ENCODE measurements at regions not wholly inside any gene's neighbourhood (a gene's known extent, or its start where the extent isn't known, plus 50 kb on each side); places are given as distances from the start of the nearest gene placed in this dataset.

DNA sequence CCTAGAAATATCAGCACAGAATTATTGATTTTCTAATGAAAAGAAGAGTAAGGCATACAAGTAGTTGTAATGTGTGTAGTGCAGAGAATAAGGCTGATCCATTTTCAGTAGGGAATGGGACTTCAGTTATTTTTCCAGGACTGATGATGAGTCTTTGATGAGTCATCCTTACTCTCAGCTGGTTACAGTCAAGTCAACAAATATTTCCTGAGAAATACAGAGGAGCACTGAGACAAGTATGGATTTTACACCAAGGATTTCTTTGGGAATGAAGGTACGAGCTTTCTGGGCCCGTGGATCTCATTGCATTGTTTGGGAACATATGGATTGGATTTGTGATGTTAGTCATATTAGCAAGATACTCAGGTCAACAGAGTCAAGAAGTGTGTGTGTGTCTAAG lies 502.7 kb downstream of the FGF9 start:
- TF ChIP-seq, protein P1, sequence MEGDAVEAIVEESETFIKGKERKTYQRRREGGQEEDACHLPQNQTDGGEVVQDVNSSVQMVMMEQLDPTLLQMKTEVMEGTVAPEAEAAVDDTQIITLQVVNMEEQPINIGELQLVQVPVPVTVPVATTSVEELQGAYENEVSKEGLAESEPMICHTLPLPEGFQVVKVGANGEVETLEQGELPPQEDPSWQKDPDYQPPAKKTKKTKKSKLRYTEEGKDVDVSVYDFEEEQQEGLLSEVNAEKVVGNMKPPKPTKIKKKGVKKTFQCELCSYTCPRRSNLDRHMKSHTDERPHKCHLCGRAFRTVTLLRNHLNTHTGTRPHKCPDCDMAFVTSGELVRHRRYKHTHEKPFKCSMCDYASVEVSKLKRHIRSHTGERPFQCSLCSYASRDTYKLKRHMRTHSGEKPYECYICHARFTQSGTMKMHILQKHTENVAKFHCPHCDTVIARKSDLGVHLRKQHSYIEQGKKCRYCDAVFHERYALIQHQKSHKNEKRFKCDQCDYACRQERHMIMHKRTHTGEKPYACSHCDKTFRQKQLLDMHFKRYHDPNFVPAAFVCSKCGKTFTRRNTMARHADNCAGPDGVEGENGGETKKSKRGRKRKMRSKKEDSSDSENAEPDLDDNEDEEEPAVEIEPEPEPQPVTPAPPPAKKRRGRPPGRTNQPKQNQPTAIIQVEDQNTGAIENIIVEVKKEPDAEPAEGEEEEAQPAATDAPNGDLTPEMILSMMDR (IDR thresholded peaks at IDR 0.05), result no peak
- TF ChIP-seq POLR2A (IDR thresholded peaks at IDR 0.05), result no peak

Measured in testis (tissue), 2 donors.